GM10266 (cell line): ENCODE measurements at regions not wholly inside any gene's neighbourhood (a gene's known extent, or its start where the extent isn't known, plus 50 kb on each side); places are given as distances from the start of the nearest gene placed in this dataset.

Experiments
- DNase-seq: peaks from one replicate; pipeline ENCODE4 v3.0.0; 2012; ENCODE audit errors: extremely low spot score
- CTCF ChIP-seq: IDR thresholded peaks from 2 replicates; pipeline ENCODE4 v1.5.1; 2012; ENCODE audit warnings: mild to moderate bottlenecking, low read depth; ENCODE audit not compliant: control insufficient read depth, insufficient read depth; ENCODE audit errors: missing control alignments

GRCh38 chr5:59972043-59972442 is 78.5 kb upstream of the PDE4D start:
- DNase-seq: no peak
- no peak for TF ChIP-seq CTCF

- TF ChIP-seq CTCF: no peak
- no peak for DNase-seq
Measured at GRCh38 chr5:59959330-59959729, 65.8 kb upstream of the PDE4D start.

- no peak for DNase-seq
- no peak for TF ChIP-seq CTCF
Measured at GRCh38 chr5:59956130-59956783, 62.7 kb upstream of the PDE4D start.

- no peak for DNase-seq
- no peak for TF ChIP-seq CTCF
Measured at GRCh38 chr5:59955241-59955640, 61.7 kb upstream of the PDE4D start.

GRCh38 chr5:59943452-59944113 is 50.1 kb upstream of the PDE4D start:
- TF ChIP-seq CTCF: no peak
- DNase-seq: no peak
